A673 (cell line): ENCODE measurements at regions not wholly inside any gene's neighbourhood (a gene's known extent, or its start where the extent isn't known, plus 50 kb on each side); places are given as distances from the start of the nearest gene placed in this dataset.

Source experiments
- BruUV-seq: library from RNA; stranded (reverse); fragments of 400-500 nt; replicated peaks from 2 replicates; lab custom pipeline; 2021; lab: Mats Ljungman, UMichigan
- CTCF ChIA-PET: fragments of 300-600 bp; sonication (Branson Sonifier 250); formaldehyde crosslinking; loops from one replicate; lab custom pipeline; 2022; ENCODE audit warnings: antibody characterized with exemption; lab: Charles Lee
- POLR2A ChIA-PET: fragments of 300-600 bp; sonication (Branson Sonifier 250); formaldehyde crosslinking; loops from one replicate; lab custom pipeline; 2022; ENCODE audit warnings: antibody characterized with exemption; ENCODE audit not compliant: low non-redundant PET; lab: Charles Lee
- DNase-seq: peaks from one replicate; pipeline ENCODE4 v3.0.0-alpha.2; 2015; ENCODE audit warnings: low spot score
- H3K27ac ChIP-seq: fragments of 200-600 bp; sonication (generic); 2 replicates; pipeline ENCODE4 v1.5.1; 2016; ENCODE audit warnings: mixed run types, low read depth, mild to moderate bottlenecking, mixed read lengths, antibody characterized with exemption, low read length; ENCODE audit not compliant: poor library complexity, severe bottlenecking
- H3K27me3 ChIP-seq: fragments of 200-600 bp; sonication (generic); replicated peaks from 2 replicates; pipeline ENCODE4 v1.6.1; 2017; ENCODE audit warnings: mixed run types, low read depth, mild to moderate bottlenecking, mixed read lengths, antibody characterized with exemption, low read length; ENCODE audit not compliant: insufficient read depth, poor library complexity
- H3K36me3 ChIP-seq: fragments of 200-600 bp; sonication (generic); 2 replicates; pipeline ENCODE4 v1.6.1; 2016; ENCODE audit warnings: mixed run types, mild to moderate bottlenecking, mixed read lengths, antibody characterized with exemption, low read length; ENCODE audit not compliant: insufficient read depth, poor library complexity, severe bottlenecking
- H3K4me1 ChIP-seq: fragments of 200-600 bp; sonication (generic); 2 replicates; pipeline ENCODE4 v1.6.1; 2017; ENCODE audit warnings: mixed run types, mild to moderate bottlenecking, mixed read lengths, antibody characterized with exemption, low read length; ENCODE audit not compliant: insufficient read depth, poor library complexity, severe bottlenecking
- H3K4me3 ChIP-seq: fragments of 200-600 bp; sonication (generic); 2 replicates; pipeline ENCODE4 v1.5.1; 2016; ENCODE audit warnings: low read depth, mixed run types, mild to moderate bottlenecking, mixed read lengths, low read length; ENCODE audit not compliant: poor library complexity, severe bottlenecking
- H3K9me3 ChIP-seq: fragments of 200-600 bp; sonication (generic); 2 replicates; pipeline ENCODE4 v1.6.1; 2016; ENCODE audit warnings: mixed run types, low read depth, mild to moderate bottlenecking, mixed read lengths, antibody characterized with exemption, low read length; ENCODE audit not compliant: poor library complexity, severe bottlenecking
- EZH2 ChIP-seq: fragments of 200-600 bp; sonication (generic); IDR thresholded peaks from 2 replicates; pipeline ENCODE4 v1.6.1; 2017; ENCODE audit warnings: borderline replicate concordance, low read depth, mild to moderate bottlenecking, mixed read lengths, antibody characterized with exemption, low read length; ENCODE audit not compliant: poor library complexity, severe bottlenecking
- intact Hi-C: fragments of 100-400 bp; cut with micrococcal nuclease; formaldehyde crosslinking; loops from one replicate; pipeline ENCODE4 v1.10.0; 2022; ENCODE audit not compliant: unreplicated experiment
- TF ChIP-seq, protein P1 (sequence below): fragments of 300-800, 200-600 bp; sonication (generic); conservative IDR thresholded peaks from 2 replicates; pipeline ENCODE4 v1.5.1; 2017; ENCODE audit warnings: low read depth, mild to moderate bottlenecking, antibody characterized with exemption, low read length, moderate library complexity, mixed read lengths

DNA sequence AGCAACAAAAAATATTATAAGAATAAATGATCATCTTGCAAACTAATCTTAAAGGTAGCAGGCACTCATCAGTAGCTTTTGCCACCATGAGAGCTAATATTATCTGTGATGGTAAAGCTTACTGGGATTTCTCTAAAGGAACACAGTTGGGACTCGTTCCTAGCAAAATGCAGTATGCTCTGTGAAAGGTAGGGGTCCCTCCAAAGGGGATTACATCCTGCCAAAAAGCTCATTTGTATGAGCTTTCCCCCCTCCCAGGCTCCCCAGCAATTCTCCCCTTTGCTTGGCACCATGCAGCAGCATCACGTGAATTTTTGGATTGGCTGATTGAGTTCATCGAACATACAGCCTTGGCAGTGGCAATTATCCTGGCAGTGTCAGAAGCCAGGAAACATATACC lies 361.0 kb upstream of the PLSCR5 start:
- TF ChIP-seq, protein P1, sequence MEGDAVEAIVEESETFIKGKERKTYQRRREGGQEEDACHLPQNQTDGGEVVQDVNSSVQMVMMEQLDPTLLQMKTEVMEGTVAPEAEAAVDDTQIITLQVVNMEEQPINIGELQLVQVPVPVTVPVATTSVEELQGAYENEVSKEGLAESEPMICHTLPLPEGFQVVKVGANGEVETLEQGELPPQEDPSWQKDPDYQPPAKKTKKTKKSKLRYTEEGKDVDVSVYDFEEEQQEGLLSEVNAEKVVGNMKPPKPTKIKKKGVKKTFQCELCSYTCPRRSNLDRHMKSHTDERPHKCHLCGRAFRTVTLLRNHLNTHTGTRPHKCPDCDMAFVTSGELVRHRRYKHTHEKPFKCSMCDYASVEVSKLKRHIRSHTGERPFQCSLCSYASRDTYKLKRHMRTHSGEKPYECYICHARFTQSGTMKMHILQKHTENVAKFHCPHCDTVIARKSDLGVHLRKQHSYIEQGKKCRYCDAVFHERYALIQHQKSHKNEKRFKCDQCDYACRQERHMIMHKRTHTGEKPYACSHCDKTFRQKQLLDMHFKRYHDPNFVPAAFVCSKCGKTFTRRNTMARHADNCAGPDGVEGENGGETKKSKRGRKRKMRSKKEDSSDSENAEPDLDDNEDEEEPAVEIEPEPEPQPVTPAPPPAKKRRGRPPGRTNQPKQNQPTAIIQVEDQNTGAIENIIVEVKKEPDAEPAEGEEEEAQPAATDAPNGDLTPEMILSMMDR: no peak; the same call in 1 of the 2 replicates
- no peak for TF ChIP-seq EZH2
- POLR2A ChIA-PET: no interaction called here

DNA sequence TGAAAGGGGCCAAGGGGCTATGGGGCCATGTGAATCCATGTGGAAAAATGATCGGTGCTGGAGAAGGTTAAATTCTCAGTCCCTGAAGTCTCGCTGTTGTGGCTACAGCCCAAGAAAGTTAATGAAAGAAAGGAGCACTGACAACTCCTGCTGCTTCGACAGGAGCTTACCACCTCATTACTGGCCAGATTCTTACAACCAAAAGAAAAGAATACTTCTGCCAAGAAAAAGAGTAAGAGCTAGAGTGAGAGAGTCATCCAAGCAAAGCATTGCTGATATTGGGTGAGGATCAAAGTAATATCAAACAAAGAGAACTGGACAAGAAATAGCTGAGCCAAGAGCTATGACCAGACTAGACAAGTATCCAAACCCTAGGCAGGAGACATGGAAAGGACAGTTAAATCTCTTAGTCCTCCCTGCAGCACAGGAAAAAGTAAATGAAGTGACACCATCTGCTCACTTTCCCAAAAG lies 348.4 kb upstream of the PLSCR5 start:
- TF ChIP-seq, protein P1: no peak
- TF ChIP-seq EZH2: no peak
- POLR2A ChIA-PET: no interaction called here
- Histone ChIP-seq H3K9me3 (no peaks in the 10 kb centered on the region), H3K27me3 (no peaks in the 10 kb centered on the region), H3K27ac (no peak overlapping the region), H3K36me3 (no peaks in the 10 kb centered on the region), H3K4me1 (peaks cover 10% of the 10 kb centered on the region), H3K4me3 (no peak overlapping the region)
- CTCF ChIA-PET: no interaction called here
- intact Hi-C loops: no loop called here
- no TSS peak for BruUV-seq
- DNase-seq: no peak

More for the DNA sequence above, 361.0 kb upstream of the PLSCR5 start:
- no peaks in the 10 kb centered on the region for H3K9me3 ChIP-seq
- BruUV-seq: no TSS peak
- no peaks in the 10 kb centered on the region for H3K36me3 ChIP-seq
- intact Hi-C loops: loop anchor here (5.0 kb wide), 1 partner anchor 176 kb away; no protein-coding TSS in a partner anchor
- no peak for DNase-seq
- H3K4me3 ChIP-seq: no peak overlapping the region
- peak overlapping the region; percentile 85 for H3K27ac ChIP-seq
- CTCF ChIA-PET: no interaction called here
- H3K27me3 ChIP-seq: no peaks in the 10 kb centered on the region
- H3K4me1 ChIP-seq: peaks cover 31% of the 10 kb centered on the region

DNA sequence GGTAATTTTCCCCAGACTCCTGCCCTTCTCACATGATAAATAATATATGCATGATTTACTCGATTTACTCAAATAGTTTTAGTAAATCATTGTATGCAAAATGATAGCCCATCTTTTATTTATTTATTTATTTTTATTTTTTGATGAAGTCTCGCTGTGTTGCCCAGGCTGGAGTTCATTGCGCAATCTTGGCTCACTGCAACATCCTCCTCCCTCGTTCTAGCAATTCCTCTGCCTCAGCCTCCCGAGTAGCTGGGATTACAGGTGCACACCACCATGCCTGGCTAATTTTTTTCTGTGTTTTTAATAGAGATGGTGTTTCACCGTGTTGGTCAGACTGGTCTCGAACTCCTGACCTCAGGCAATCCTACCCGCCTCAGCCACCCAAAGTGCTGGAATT lies 343.8 kb upstream of the PLSCR5 start:
- intact Hi-C loops: no loop called here
- Histone ChIP-seq H3K4me1 (no peaks in the 10 kb centered on the region), H3K36me3 (no peaks in the 10 kb centered on the region), H3K27ac (no peak overlapping the region), H3K9me3 (no peaks in the 10 kb centered on the region), H3K27me3 (no peaks in the 10 kb centered on the region), H3K4me3 (no peak overlapping the region)
- DNase-seq: no peak
- CTCF ChIA-PET: no interaction called here
- POLR2A ChIA-PET: no interaction called here
- no peak for TF ChIP-seq EZH2
- TF ChIP-seq, protein P1: no peak
- no TSS peak for BruUV-seq
